CD8-positive, alpha-beta memory T cell (primary cell): ENCODE measurements at regions not wholly inside any gene's neighbourhood (a gene's known extent, or its start where the extent isn't known, plus 50 kb on each side); places are given as distances from the start of the nearest gene placed in this dataset.

Source experiments
- CTCF ChIA-PET: fragments of 350-600 bp; sonication (Branson Sonifier 250); formaldehyde crosslinking; loops from one replicate; lab custom pipeline; 2021; ENCODE audit warnings: antibody characterized with exemption; lab: Charles Lee
- POLR2A ChIA-PET: fragments of 350-600 bp; sonication (Branson Sonifier 250); formaldehyde crosslinking; loops from one replicate; lab custom pipeline; 2021; ENCODE audit warnings: antibody characterized with exemption; lab: Charles Lee
- DNase-seq, 5 donors: peaks; one replicate each; pipeline versions ENCODE4 v3.0.0 to v3.0.0-alpha.2; 2020 to 2022; ENCODE audit warnings: mixed read lengths in 1 of 5
- H3K27ac ChIP-seq: one replicate; pipeline ENCODE4 v1.7.0; 2013; ENCODE audit warnings: low read depth, mild to moderate bottlenecking, low read length, moderate library complexity
- H3K27me3 ChIP-seq: 2 replicates; pipeline ENCODE4 v1.7.0; 2013; ENCODE audit warnings: low read length, mild to moderate bottlenecking; ENCODE audit not compliant: insufficient read depth, poor library complexity, severe bottlenecking
- H3K36me3 ChIP-seq: 2 replicates; pipeline ENCODE4 v1.7.0; 2013; ENCODE audit warnings: mild to moderate bottlenecking, low read length, moderate library complexity; ENCODE audit not compliant: insufficient read depth
- H3K4me1 ChIP-seq: 2 replicates; pipeline ENCODE4 v1.7.0; 2013; ENCODE audit warnings: mild to moderate bottlenecking, low read length, moderate library complexity; ENCODE audit not compliant: insufficient read depth
- H3K4me3 ChIP-seq: 2 replicates; pipeline ENCODE4 v1.7.0; 2013; ENCODE audit warnings: mild to moderate bottlenecking, low read length
- H3K9me3 ChIP-seq: 2 replicates; pipeline ENCODE4 v1.7.0; 2013; ENCODE audit warnings: mild to moderate bottlenecking, low read length
- H3K27ac Mint-ChIP-seq, 8 donors: one replicate each; pipeline ENCODE4 v1.8.0; 2020 to 2021; ENCODE audit warnings: mixed read lengths in 8 of 8, mild to moderate bottlenecking in 6 of 8, inconsistent platforms in 3 of 8, moderate library complexity in 3 of 8
- H3K27me3 Mint-ChIP-seq, 2 donors: one replicate each; pipeline ENCODE4 v1.8.0; 2020 to 2021; ENCODE audit warnings: mixed read lengths in 2 of 2, mild to moderate bottlenecking in 1 of 2, moderate library complexity in 1 of 2
- H3K36me3 Mint-ChIP-seq, 3 donors: one replicate each; pipeline ENCODE4 v1.8.0; 2020 to 2021; ENCODE audit warnings: mixed read lengths in 3 of 3, inconsistent platforms in 1 of 3, mild to moderate bottlenecking in 1 of 3
- H3K4me1 Mint-ChIP-seq, 3 donors: one replicate each; pipeline ENCODE4 v1.8.0; 2020 to 2021; ENCODE audit warnings: mixed read lengths in 3 of 3, inconsistent platforms in 1 of 3, mild to moderate bottlenecking in 1 of 3
- H3K4me3 Mint-ChIP-seq, 7 donors: one replicate each; pipeline ENCODE4 v1.8.0; 2020 to 2021; ENCODE audit warnings: mixed read lengths in 7 of 7, mild to moderate bottlenecking in 6 of 7, moderate library complexity in 4 of 7, inconsistent platforms in 2 of 7
- H3K9me3 Mint-ChIP-seq, 5 donors: one replicate each; pipeline ENCODE4 v1.8.0; 2020 to 2022; ENCODE audit warnings: mixed read lengths in 5 of 5, mild to moderate bottlenecking in 3 of 5, moderate library complexity in 2 of 5, inconsistent platforms in 1 of 5

GRCh38 chr12:98402671-98403070 lies 112.7 kb upstream of the TMPO start:
- H3K27me3 ChIP-seq = no peaks in the 10 kb centered on the region
- Mint-ChIP-seq H3K9me3 (no peaks in the 10 kb centered on the region), H3K27ac (no peak overlapping the region), H3K4me1 (peaks cover 25 to 39% (median 29%) of the 10 kb centered on the region in 3 donors), H3K36me3 (no peaks in the 10 kb centered on the region), H3K4me3 (no peak overlapping the region), H3K27me3 (peaks cover 0 to 2% of the 10 kb centered on the region in 2 donors)
- H3K4me1 ChIP-seq = peaks cover 7% of the 10 kb centered on the region
- ChIA-PET CTCF (no interaction called here), POLR2A (no interaction called here)
- no peak for DNase-seq
- no peak overlapping the region for H3K4me3 ChIP-seq
- no peak overlapping the region for H3K27ac ChIP-seq
- no peaks in the 10 kb centered on the region for H3K9me3 ChIP-seq
- no peaks in the 10 kb centered on the region for H3K36me3 ChIP-seq

- Mint-ChIP-seq H3K36me3 (no peaks in the 10 kb centered on the region), H3K27me3 (peaks cover 0 to 2% of the 10 kb centered on the region in 2 donors), H3K9me3 (no peaks in the 10 kb centered on the region), H3K4me3 (no peak overlapping the region), H3K4me1 (peaks cover 24 to 37% (median 28%) of the 10 kb centered on the region in 3 donors), H3K27ac (no peak overlapping the region)
- no peaks in the 10 kb centered on the region for H3K36me3 ChIP-seq
- DNase-seq = no peak
- peaks cover 7% of the 10 kb centered on the region for H3K4me1 ChIP-seq
- no peaks in the 10 kb centered on the region for H3K9me3 ChIP-seq
- CTCF ChIA-PET = no interaction called here
- no peak overlapping the region for H3K4me3 ChIP-seq
- H3K27me3 ChIP-seq = no peaks in the 10 kb centered on the region
- POLR2A ChIA-PET = no interaction called here
- H3K27ac ChIP-seq = no peak overlapping the region
These were observed 112.0 kb upstream of the TMPO start for GRCh38 chr12:98403385-98403784.

GRCh38 chr12:98403936-98404335 lies 111.5 kb upstream of the TMPO start:
- Mint-ChIP-seq H3K27ac (peak overlapping the region in 1 of 8 donors; percentile 41), H3K36me3 (no peaks in the 10 kb centered on the region), H3K4me3 (no peak overlapping the region), H3K4me1 (peaks cover 22 to 33% (median 24%) of the 10 kb centered on the region in 3 donors), H3K27me3 (peaks cover 0 to 2% of the 10 kb centered on the region in 2 donors), H3K9me3 (no peaks in the 10 kb centered on the region)
- POLR2A ChIA-PET = no interaction called here
- Histone ChIP-seq H3K4me1 (peaks cover 7% of the 10 kb centered on the region), H3K27ac (no peak overlapping the region), H3K27me3 (no peaks in the 10 kb centered on the region), H3K9me3 (no peaks in the 10 kb centered on the region), H3K4me3 (no peak overlapping the region), H3K36me3 (no peaks in the 10 kb centered on the region)
- CTCF ChIA-PET = no interaction called here
- DNase-seq = no peak

- H3K27ac ChIP-seq = no peak overlapping the region
- Mint-ChIP-seq H3K4me3 (no peak overlapping the region), H3K27me3 (peaks cover 0 to 2% of the 10 kb centered on the region in 2 donors), H3K36me3 (no peaks in the 10 kb centered on the region), H3K9me3 (no peaks in the 10 kb centered on the region), H3K27ac (no peak overlapping the region), H3K4me1 (peaks cover 9 to 18% (median 10%) of the 10 kb centered on the region in 3 donors)
- H3K4me1 ChIP-seq = no peaks in the 10 kb centered on the region
- ChIA-PET POLR2A (no interaction called here), CTCF (no interaction called here)
- H3K4me3 ChIP-seq = no peak overlapping the region
- no peaks in the 10 kb centered on the region for H3K36me3 ChIP-seq
- no peaks in the 10 kb centered on the region for H3K9me3 ChIP-seq
- no peak for DNase-seq
- no peaks in the 10 kb centered on the region for H3K27me3 ChIP-seq
These were observed 109.5 kb upstream of the TMPO start for GRCh38 chr12:98405805-98406366.

GRCh38 chr12:98406378-98406777 lies 109.0 kb upstream of the TMPO start:
- H3K36me3 Mint-ChIP-seq = no peaks in the 10 kb centered on the region
- Histone ChIP-seq H3K4me1 (no peaks in the 10 kb centered on the region), H3K27me3 (no peaks in the 10 kb centered on the region), H3K27ac (no peak overlapping the region), H3K9me3 (no peaks in the 10 kb centered on the region), H3K4me3 (no peak overlapping the region), H3K36me3 (no peaks in the 10 kb centered on the region)
- ChIA-PET CTCF (interaction anchor here (0.7 kb wide), 1 partner anchor 1636 kb away, joined by 3 read pairs; no protein-coding TSS in a partner anchor), POLR2A (no interaction called here)
- peaks cover 9 to 18% (median 10%) of the 10 kb centered on the region in 3 donors for H3K4me1 Mint-ChIP-seq
- H3K27ac Mint-ChIP-seq = no peak overlapping the region
- peaks cover 0 to 2% of the 10 kb centered on the region in 2 donors for H3K27me3 Mint-ChIP-seq
- H3K4me3 Mint-ChIP-seq = no peak overlapping the region
- no peak for DNase-seq
- no peaks in the 10 kb centered on the region for H3K9me3 Mint-ChIP-seq

- Mint-ChIP-seq H3K4me3 (no peak overlapping the region), H3K9me3 (no peaks in the 10 kb centered on the region), H3K27ac (no peak overlapping the region), H3K27me3 (peaks cover 0 to 3% of the 10 kb centered on the region in 2 donors), H3K36me3 (no peaks in the 10 kb centered on the region), H3K4me1 (peaks cover 9 to 18% (median 10%) of the 10 kb centered on the region in 3 donors)
- no peaks in the 10 kb centered on the region for H3K4me1 ChIP-seq
- CTCF ChIA-PET = no interaction called here
- H3K27me3 ChIP-seq = no peaks in the 10 kb centered on the region
- POLR2A ChIA-PET = no interaction called here
- no peak overlapping the region for H3K27ac ChIP-seq
- no peaks in the 10 kb centered on the region for H3K9me3 ChIP-seq
- no peaks in the 10 kb centered on the region for H3K36me3 ChIP-seq
- no peak for DNase-seq
- H3K4me3 ChIP-seq = no peak overlapping the region
These were observed 106.7 kb upstream of the TMPO start for GRCh38 chr12:98408681-98409080.

GRCh38 chr12:98409548-98409947 lies 105.8 kb upstream of the TMPO start:
- Mint-ChIP-seq H3K4me1 (peaks cover 9 to 18% (median 10%) of the 10 kb centered on the region in 3 donors), H3K36me3 (no peaks in the 10 kb centered on the region), H3K4me3 (no peak overlapping the region), H3K27me3 (peaks cover 0 to 2% of the 10 kb centered on the region in 2 donors), H3K9me3 (no peaks in the 10 kb centered on the region), H3K27ac (no peak overlapping the region)
- no peak overlapping the region for H3K27ac ChIP-seq
- no peaks in the 10 kb centered on the region for H3K36me3 ChIP-seq
- DNase-seq = no peak
- H3K4me1 ChIP-seq = no peaks in the 10 kb centered on the region
- no peaks in the 10 kb centered on the region for H3K27me3 ChIP-seq
- CTCF ChIA-PET = no interaction called here
- H3K4me3 ChIP-seq = no peak overlapping the region
- H3K9me3 ChIP-seq = no peaks in the 10 kb centered on the region
- POLR2A ChIA-PET = no interaction called here

GRCh38 chr12:98410356-98410755 lies 105.0 kb upstream of the TMPO start:
- Mint-ChIP-seq H3K27me3 (peaks cover 0 to 2% of the 10 kb centered on the region in 2 donors), H3K27ac (no peak overlapping the region)
- POLR2A ChIA-PET = no interaction called here

More at GRCh38 chr12:98410356-98410755, 105.0 kb upstream of the TMPO start:
- Mint-ChIP-seq H3K36me3 (no peaks in the 10 kb centered on the region), H3K9me3 (no peaks in the 10 kb centered on the region), H3K4me3 (no peak overlapping the region), H3K4me1 (peaks cover 9 to 12% (median 10%) of the 10 kb centered on the region in 3 donors)
- no peak for DNase-seq
- no peaks in the 10 kb centered on the region for H3K4me1 ChIP-seq
- H3K4me3 ChIP-seq = no peak overlapping the region
- CTCF ChIA-PET = no interaction called here
- H3K27ac ChIP-seq = no peak overlapping the region
- H3K36me3 ChIP-seq = no peaks in the 10 kb centered on the region
- H3K9me3 ChIP-seq = no peaks in the 10 kb centered on the region
- no peaks in the 10 kb centered on the region for H3K27me3 ChIP-seq
